ENCODE measurements at regions not wholly inside any gene's neighbourhood (a gene's known extent, or its start where the extent isn't known, plus 50 kb on each side); places are given as distances from the start of the nearest gene placed in this dataset.

DNA sequence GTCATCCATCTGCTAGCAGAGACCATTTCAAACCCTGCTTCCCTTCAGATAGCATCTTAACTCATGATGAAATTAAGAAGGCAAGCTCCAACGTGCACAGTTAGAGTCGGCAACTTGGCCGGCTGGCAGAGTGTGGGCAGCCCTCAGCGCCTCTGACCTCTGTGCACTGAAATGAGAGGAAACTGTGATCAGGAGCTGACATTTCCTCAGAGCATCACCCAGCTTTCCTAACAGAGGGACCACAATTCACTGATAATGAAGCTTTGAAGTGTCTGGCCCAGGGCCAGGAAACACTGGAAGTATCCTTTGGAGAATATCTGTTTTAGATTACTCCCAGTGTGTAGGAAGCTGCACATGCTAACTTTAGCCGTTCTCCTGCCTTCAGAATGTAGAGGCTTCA is 145.0 kb upstream of the ZC3H11B start:
- no peaks in the 10 kb centered on the region for H3K9me3 ChIP-seq
- TF ChIP-seq ZC3H11A (IDR thresholded peaks at IDR 0.05): no peak
- TF ChIP-seq, protein P1, sequence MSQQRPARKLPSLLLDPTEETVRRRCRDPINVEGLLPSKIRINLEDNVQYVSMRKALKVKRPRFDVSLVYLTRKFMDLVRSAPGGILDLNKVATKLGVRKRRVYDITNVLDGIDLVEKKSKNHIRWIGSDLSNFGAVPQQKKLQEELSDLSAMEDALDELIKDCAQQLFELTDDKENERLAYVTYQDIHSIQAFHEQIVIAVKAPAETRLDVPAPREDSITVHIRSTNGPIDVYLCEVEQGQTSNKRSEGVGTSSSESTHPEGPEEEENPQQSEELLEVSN (IDR thresholded peaks at IDR 0.05; ENCODE audit: borderline replicate concordance, low read depth): no peak
- TF ChIP-seq POLR2A (IDR thresholded peaks at IDR 0.05; ENCODE audit: low read length): no peak
- no peak for TF ChIP-seq CEBPB (IDR thresholded peaks at IDR 0.05)
- no peak for TF ChIP-seq BHLHE40 (IDR thresholded peaks at IDR 0.05; ENCODE audit: low read depth, low read length)
- no peak for TF ChIP-seq FOSB (CRISPR knock-in tag; IDR thresholded peaks at IDR 0.05)
- TF ChIP-seq RCOR1 (IDR thresholded peaks at IDR 0.05; ENCODE audit: low read depth, low read length): no peak
- ATAC-seq: no peak
- H3K4me2 ChIP-seq: no peak overlapping the region
- DNase-seq (ENCODE audit: low read depth in 1 of 2, low spot score in 1 of 2): no peak
- no peak overlapping the region for H3K27ac ChIP-seq
- no peak for FAIRE-seq
- H3K4me3 ChIP-seq: no peak overlapping the region
- WGBS (ENCODE audit: missing lambda C conversion rate): 42% methylated on average over 5 of the region's 5 CpGs
- POLR2A ChIA-PET: no interaction called here
- H3K4me1 ChIP-seq: no peaks in the 10 kb centered on the region
- CTCF ChIA-PET: interaction anchor here (0.7 kb wide), 1 partner anchor 15 kb away, joined by 3 read pairs; no protein-coding TSS in a partner anchor

DNA sequence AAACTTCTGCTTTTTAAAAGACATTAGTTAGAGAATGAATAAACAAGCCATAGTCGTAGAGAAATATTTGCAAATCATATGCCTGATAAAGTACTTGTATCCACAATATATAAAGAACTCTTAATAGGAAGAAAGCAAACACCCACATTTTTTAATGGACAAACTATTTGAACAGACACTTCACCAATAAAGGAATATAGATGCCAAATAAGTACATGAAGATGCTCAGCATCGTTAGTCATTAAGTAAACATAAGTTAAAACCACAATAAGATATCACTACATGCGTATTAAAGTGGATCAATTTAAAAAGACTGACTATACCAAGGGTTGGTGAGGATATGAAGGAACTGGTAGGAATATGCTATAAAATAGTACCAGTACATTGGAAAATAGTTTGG is 142.3 kb upstream of the ZC3H11B start:
- FAIRE-seq (no peak), DNase-seq (ENCODE audit: low read depth in 1 of 2, low spot score in 1 of 2) (no peak), ATAC-seq (no peak)
- POLR2A ChIA-PET: no interaction called here
- H3K9me3 ChIP-seq: no peaks in the 10 kb centered on the region
- no peak overlapping the region for H3K27ac ChIP-seq
- WGBS (ENCODE audit: missing lambda C conversion rate): 8% methylated on average over 3 of the region's 3 CpGs
- CTCF ChIA-PET: interaction anchor here (0.6 kb wide), 1 partner anchor 9 kb away, joined by 3 read pairs; no protein-coding TSS in a partner anchor
- H3K4me3 ChIP-seq: no peak overlapping the region
- TF ChIP-seq TP53 (CRISPR knock-in tag; IDR thresholded peaks at IDR 0.05) (no peak), MAZ (IDR thresholded peaks at IDR 0.05; ENCODE audit: borderline replicate concordance, low read depth, low read length) (no peak), MAFK (IDR thresholded peaks at IDR 0.05; ENCODE audit: partially characterized antibody) (no peak), POLR2AphosphoS2 (conservative IDR thresholded peaks at IDR 0.05; ENCODE audit: low read length) (no peak), NFE2L2 (conservative IDR thresholded peaks at IDR 0.05; ENCODE audit: low read length) (no peak), EHF (CRISPR knock-in tag; IDR thresholded peaks at IDR 0.05) (no peak)
- no peaks in the 10 kb centered on the region for H3K4me1 ChIP-seq
- H3K4me2 ChIP-seq: no peak overlapping the region

DNA sequence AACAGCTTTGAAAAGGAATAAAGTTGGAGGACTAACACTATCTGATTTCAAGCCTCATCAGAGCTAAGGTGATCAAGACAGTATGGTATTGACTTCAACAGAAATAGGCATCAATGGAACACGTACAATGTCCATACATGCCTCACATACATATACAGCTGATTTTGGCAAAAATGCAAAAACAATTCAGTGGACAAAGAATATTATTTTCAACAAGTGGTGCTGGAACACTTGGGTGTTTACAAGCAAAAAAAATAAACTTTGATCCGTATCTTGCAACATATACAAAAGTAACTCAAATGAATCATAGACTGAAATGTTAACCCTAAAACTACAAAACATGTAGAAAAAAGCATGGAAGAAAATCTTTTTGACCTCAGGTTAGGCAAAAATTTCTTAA is 141.9 kb upstream of the ZC3H11B start:
- no peaks in the 10 kb centered on the region for H3K4me1 ChIP-seq
- FAIRE-seq: no peak
- H3K4me3 ChIP-seq: no peak overlapping the region
- no peak for ATAC-seq
- ChIA-PET CTCF (no interaction called here), POLR2A (no interaction called here)
- WGBS (ENCODE audit: missing lambda C conversion rate): 12% methylated on average over 2 of the region's 2 CpGs
- no peaks in the 10 kb centered on the region for H3K9me3 ChIP-seq
- TF ChIP-seq TP53 (CRISPR knock-in tag; IDR thresholded peaks at IDR 0.05): no peak
- no peak for TF ChIP-seq CBX8 (IDR thresholded peaks at IDR 0.05)
- no peak for TF ChIP-seq ZNF302 (CRISPR knock-in tag; IDR thresholded peaks at IDR 0.05)
- TF ChIP-seq CHD2 (IDR thresholded peaks at IDR 0.05; ENCODE audit: low read length, partially characterized antibody): no peak
- TF ChIP-seq RAD21 (conservative IDR thresholded peaks at IDR 0.05 in 1 of 2, IDR thresholded peaks at IDR 0.05 in 1 of 2): no peak
- TF ChIP-seq, protein P1 (IDR thresholded peaks at IDR 0.05; ENCODE audit: borderline replicate concordance, low read depth): no peak
- TF ChIP-seq, protein P2, sequence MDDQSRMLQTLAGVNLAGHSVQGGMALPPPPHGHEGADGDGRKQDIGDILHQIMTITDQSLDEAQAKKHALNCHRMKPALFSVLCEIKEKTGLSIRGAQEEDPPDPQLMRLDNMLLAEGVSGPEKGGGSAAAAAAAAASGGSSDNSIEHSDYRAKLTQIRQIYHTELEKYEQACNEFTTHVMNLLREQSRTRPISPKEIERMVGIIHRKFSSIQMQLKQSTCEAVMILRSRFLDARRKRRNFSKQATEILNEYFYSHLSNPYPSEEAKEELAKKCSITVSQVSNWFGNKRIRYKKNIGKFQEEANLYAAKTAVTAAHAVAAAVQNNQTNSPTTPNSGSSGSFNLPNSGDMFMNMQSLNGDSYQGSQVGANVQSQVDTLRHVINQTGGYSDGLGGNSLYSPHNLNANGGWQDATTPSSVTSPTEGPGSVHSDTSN (IDR thresholded peaks at IDR 0.05): no peak
- TF ChIP-seq CBX2 (IDR thresholded peaks at IDR 0.05; ENCODE audit: borderline replicate concordance, low read depth): no peak
- TF ChIP-seq FOXS1 (CRISPR knock-in tag; IDR thresholded peaks at IDR 0.05): no peak
- no peak for TF ChIP-seq EHF (CRISPR knock-in tag; IDR thresholded peaks at IDR 0.05)
- TF ChIP-seq KDM5A (IDR thresholded peaks at IDR 0.05): no peak
- TF ChIP-seq, protein P3, sequence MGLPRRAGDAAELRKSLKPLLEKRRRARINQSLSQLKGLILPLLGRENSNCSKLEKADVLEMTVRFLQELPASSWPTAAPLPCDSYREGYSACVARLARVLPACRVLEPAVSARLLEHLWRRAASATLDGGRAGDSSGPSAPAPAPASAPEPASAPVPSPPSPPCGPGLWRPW (IDR thresholded peaks at IDR 0.05): no peak
- TF ChIP-seq NR3C1 (IDR thresholded peaks at IDR 0.05): no peak
- no peak for TF ChIP-seq EHMT2 (IDR thresholded peaks at IDR 0.05; ENCODE audit: low read depth)
- TF ChIP-seq MYC (IDR thresholded peaks at IDR 0.05; ENCODE audit: borderline replicate concordance, low read length): no peak
- TF ChIP-seq RNF2 (IDR thresholded peaks at IDR 0.05; ENCODE audit: borderline replicate concordance, low read depth): no peak
- TF ChIP-seq ZFP36 (IDR thresholded peaks at IDR 0.05; ENCODE audit: borderline replicate concordance, partially characterized antibody): no peak
- no peak for TF ChIP-seq JUNB (IDR thresholded peaks at IDR 0.05)
- no peak for TF ChIP-seq NFE2L2 (conservative IDR thresholded peaks at IDR 0.05; ENCODE audit: low read length)
- no peak for DNase-seq (ENCODE audit: low read depth in 1 of 2, low spot score in 1 of 2)
- H3K4me2 ChIP-seq: no peak overlapping the region
- H3K27ac ChIP-seq: no peak overlapping the region

All from A549 (cell line).